GM03348 (cell line): ENCODE measurements at regions not wholly inside any gene's neighbourhood (a gene's known extent, or its start where the extent isn't known, plus 50 kb on each side); places are given as distances from the start of the nearest gene placed in this dataset.
"Not testable (repeated sequence)": the region's sequence is repeated elsewhere in the genome, so short reads cannot be mapped to it uniquely, and the experiment has no call there.

Experiments used
- DNase-seq: peaks from one replicate; pipeline ENCODE4 v3.0.0; 2012; ENCODE audit warnings: low spot score

DNA sequence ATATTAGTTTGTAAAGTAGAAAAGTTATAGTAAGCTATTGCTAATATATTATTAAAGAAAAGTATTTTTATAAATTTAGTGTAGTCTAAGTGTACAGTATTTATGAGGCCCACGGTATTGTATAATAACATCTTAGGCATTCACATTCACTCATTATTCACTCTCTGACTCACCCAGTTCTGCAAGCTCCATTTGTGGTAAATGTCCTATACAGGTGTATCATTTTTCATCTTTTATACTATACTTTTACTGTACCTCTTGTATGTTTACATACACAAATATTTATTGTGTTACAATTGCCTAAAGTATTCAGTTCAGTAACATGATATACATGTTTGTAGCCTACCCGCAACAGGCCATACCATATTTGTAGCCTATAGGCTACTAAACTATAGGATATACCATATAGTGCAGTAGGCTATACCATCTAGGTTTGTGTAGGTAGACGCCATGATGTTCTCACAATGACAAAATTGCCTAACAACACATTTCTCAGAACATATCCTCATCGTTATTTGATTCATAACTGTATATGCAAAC, 246.8 kb upstream of the ALCAM start:
- no peak for DNase-seq

DNA sequence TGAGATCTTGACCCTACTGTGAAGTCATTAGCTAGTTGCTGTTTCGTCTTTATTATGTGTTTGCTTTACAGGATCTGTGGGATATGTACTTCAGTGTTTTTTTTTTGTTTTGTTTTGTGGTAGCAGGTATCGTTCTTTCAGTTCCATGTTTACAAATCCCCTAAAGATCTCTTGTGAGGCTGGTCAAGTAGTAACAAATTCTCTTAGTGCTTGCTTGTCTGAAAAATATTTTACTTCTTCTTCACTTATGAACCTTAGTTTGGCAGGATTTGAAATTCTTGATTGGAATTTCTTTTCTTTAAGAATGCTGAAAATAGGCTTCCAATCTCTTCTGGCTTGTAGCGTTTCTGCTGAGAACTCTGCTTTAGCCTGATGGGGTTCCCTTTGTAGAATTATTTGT, 235.8 kb upstream of the ALCAM start:
- DNase-seq, result no peak

DNA sequence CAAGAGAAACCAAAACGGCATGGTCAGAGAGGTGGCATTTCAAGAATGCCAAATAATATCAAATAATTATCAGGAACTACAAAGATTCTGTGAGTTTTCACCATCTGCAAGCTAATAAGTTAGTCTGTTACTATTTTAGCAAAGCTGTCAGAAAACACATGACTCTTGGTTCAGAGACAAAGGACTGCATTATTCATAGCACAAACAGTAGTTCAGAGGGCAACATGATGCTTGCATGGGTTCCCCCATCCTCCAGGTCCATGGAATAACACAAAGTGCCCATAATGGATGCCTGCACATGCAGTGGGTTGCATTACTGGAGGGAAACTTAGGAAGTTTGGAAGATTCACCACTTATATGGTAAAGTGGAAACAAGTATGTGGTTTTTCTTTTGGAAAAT, 228.8 kb upstream of the ALCAM start:
- DNase-seq, result no peak

DNA sequence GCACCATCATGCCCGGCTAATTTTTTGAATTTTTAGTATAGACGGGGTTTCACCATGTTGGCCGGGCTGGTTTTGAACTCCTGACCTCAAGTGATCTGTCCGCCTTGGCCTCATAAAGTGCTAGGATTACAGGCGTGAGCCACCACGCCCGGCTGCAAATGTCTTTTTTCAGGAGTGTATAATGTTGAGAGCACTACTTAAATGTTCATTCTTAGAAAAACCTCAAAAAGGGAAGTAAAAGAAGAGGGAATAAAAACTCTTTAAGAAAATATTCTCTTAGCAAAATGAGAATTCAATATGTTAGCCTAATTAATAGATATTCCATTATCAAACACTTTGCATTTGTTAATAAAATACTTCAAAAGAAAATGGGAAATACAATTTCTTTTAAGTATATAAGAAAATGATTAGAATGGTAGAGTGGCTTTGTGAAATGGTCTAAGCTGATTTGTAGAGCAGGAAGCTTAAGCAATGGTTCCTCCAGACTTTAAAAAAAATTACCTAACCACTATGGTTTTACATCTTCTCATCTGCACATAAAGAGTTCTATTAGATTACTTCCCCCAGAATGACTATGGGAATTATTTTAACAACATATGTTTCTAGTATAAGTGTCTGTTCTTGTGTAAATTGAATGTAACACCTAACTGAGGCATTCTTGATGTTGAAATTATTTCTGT, 226.7 kb upstream of the ALCAM start:
- DNase-seq, result no peak

DNA sequence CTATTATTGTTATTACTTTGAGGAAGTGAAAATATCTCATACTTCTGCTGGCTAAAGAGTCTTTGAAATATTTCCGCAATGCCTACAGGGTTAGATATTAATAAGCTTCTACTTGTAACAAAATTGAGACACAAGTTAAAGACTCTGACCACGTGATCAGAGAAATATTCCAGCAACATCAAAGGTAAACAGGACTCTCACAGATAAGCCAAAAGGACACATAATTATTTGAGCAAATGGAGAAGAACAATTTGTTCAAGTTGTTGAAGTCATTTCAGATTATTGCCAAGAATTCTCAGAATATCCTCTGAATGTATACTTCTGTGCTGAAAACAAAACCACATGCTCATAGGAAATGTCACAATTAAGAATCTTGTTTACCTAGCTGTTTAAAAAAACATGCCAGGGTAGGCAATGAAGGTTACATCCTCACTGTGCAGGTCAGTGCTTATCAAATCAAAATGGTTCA, 225.8 kb upstream of the ALCAM start:
- no peak for DNase-seq

DNA sequence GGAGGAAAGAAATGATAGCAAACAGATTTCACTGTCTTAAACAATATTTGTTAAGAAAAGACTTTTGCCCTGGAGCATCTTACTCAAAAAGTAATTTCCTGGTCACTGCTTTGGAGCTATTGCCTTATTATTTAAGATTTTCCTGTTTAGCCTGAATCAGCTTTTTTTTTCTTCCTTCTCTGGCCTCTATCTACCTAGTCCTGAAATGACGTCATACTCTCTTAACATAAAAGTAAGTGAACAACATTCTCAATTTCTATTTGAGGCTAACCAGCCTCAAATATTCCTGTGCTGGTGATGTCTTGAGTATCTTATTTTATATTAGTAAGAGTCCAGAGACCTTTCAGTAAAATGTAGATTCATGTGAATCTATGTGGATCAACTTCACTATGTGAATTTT, 221.9 kb upstream of the ALCAM start:
- DNase-seq, result no peak

DNA sequence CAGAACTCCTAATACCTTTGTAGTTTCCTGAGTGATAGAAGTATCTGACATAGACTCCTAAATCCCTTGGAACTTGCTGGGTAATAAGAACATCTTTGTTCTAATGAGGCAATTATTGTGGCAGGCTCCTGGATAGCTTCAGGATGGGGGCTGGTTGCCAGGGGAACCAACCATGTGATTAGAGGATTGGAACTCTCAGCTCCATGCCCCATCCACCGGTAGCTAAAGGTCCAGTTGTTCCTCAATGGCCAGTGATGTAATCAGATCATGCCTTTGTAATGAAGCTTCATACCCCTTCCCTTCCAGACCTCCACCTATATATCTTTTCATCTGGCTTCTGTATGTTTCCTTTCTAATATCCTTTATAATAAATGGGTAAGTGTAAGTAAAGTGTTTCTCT, 221.2 kb upstream of the ALCAM start:
- no peak for DNase-seq

DNA sequence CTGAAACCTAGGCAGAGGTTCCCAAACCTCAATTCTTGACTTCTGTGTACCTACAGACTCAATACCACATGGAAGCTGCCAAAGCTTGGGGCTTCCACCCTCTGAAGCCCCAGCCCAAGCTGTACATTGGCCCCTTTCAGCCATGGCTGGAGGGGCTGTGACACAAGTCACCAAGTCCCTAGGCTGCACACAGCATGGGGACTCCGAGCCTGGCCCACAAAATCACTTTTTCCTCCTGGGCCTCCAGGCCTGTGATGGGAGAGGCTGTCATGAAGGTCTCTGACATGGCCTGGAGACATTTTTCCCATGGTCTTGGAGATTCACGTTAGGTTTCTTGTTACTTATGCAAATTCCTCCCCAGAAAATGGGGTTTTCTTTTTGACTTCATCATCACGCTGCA, 217.5 kb upstream of the ALCAM start:
- not testable (repeated sequence) for DNase-seq

DNA sequence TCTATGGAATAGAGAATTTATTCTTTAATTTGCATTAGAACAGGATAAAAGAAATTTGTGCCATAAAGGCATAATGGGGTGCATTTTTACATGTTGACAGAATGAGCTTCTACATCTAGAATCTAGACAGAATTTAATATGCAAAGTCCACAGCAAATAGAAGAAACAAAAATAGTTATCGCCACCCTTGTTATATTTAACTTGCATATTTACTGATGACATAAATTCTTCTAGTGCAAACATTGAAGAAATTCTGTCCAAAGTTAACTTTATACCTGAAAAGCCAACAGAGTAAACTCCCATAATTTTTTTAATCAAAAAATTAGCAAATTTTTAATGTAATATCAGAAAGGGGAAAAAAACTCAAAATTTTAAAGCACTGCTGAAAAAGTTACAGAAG, 213.7 kb upstream of the ALCAM start:
- no peak for DNase-seq

DNA sequence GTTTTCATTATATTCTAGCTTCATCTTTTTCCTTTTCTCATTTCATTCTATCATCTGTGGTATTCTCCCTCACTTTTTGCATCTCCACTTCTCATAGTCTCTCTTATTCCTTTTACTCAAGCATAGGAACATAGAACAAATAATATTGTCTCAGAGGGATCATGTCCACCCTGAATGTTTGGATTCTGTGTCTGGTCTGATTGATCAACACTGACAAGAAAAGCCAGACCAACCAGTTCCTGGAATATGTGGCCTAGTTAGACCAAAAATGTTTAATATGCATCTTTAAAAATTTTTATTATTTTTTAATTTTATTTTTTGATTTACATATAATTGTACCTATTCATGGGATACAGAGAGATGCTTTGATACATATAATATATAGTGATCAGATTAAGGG, 212.0 kb upstream of the ALCAM start:
- no peak for DNase-seq

DNA sequence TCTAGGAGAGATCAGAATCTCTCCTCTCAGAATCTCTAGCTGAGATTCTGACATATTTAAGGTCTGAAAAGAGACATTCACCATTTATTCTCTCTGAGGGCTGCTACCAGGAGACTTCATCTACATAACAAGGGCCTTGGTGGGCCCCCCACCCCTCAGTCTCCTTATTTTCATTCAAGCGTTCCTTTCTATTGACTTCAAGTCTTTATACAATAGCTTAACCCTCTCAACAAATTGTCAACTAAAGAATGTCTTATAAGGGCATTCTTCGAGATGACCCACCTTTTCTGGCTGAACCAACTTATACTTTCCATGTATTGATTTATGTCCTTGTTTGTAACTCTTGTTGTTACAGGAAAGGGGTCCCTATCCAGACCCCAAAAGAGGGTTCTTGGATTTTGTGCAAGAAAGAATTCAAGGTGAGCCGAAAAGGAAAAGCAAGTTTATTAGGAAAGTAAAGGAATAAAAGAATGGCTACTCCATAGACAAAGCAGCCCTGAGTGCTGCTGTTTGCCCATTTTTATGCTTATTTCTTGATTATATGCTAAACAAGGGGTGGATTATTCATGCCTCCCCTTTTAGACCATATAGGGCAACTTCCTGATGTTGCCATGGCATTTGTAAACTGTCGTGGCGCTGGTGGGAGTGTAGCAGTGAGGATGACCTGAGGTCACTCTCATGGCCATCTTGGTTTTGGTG, 209.5 kb upstream of the ALCAM start:
- no peak for DNase-seq

DNA sequence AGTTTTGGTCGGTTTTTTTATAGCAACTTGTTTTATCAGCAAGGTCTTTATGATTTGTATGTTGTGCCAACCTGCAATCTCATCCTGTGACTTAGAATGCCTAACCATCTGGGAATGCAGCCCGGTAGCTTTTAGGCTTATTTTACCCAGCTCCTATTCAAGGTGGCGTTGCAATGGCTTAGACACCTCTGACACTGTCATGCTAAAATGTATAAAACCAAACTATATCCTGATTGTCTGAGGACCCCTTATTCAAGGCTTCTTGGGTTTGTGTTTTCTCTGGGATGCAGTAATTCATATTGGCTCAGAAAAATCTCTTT, 209.0 kb upstream of the ALCAM start:
- DNase-seq, result no peak

DNA sequence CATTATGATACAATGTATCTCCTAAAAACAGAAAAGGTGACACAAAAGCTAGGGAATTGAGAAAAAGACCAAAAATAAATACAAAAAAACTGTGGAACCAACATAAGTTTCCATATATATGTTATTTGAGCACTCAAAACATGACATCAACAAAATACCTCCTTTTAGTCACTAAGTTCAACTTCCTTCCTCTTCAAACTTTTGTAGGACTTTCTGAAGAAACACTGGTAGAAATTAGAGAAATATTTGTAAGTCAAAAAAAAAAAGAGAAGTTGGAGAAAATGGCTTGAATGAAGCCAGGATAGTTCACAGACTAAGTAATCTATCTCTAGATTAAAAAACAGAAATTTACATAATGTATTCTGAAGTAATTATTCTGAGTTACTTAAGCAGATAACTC, 208.4 kb upstream of the ALCAM start:
- no peak for DNase-seq

DNA sequence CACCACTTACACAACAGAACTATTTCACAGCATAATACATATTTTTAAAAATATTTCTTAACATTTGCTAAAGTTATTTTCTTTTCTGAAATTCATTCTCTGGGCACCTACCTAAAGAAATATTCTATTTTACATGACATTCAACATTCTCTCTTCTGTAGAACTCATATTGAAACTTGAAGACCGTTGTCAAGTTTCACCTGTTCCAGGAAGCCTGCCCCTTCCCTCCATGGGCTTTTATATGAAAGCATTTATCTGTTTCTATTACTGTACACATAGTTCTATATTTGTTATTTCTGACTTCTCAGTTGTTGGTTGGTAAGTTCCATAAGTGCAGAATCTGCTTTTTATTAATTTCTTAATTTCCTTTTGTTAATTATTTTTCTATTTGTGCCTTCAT, 204.3 kb upstream of the ALCAM start:
- DNase-seq, result no peak

DNA sequence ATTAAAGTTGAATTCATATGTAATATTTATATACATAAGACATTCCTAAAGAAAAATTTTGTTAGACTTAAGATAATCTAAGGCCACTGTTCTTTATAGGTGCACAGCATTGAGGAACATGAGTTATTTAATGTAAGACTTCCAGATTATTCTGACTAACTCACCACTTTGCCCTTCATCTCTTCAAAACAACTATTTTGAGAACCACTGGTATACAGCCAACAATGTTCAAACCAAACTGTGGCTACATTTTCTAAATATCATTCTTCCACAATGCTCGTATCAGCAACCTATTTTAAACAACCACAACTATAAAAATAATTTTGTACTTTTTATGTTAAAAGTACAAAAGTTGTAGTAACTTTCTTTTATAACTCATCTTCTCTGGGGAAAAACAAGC, 199.8 kb upstream of the ALCAM start:
- DNase-seq, result peak; percentile 26

DNA sequence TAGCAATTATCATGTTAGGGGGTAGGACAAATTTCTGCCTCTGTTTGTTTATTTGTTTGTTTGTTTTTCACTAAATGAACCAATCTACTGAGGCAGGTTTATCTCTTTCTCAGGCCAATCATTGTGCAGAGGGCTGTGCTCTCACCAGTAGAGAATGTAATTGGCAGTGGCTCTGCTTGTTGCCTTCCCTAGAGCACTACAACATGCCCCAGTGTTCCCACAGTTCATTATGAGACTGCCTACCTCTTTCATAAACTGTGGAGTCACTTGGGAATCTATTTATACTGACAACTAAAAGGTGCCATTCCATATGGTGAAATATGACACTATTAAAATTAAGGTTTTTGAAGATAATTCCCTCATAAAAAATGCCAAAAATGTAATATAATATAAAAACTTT, 196.3 kb upstream of the ALCAM start:
- no peak for DNase-seq

DNA sequence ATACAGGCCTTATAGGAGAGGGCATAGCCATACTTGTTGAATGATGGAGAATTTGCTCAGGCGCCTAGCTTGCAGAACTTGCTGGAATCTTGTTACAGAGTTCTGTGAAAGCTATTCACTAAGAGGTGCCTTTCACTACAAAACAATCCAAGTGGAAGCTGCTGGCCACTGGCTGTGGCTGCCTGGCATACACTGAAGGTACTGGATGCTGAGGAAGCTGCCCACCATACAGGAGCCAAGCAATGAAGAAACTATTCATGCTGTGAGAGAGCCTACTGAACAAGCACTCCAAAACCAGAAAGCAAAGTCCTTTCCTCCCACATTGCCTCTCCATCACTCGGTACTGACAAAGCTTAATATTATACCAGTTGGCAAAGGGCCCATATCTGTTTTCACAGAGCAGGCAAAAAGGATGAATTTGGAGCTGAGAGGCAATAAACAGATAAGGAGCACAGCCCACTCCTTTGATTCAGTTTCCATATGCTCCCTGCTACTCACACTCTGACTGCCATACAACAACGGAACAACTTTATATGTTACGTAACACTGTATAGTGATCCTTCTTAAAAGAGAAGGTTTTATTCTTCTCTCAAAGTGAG, 192.6 kb upstream of the ALCAM start:
- no peak for DNase-seq

DNA sequence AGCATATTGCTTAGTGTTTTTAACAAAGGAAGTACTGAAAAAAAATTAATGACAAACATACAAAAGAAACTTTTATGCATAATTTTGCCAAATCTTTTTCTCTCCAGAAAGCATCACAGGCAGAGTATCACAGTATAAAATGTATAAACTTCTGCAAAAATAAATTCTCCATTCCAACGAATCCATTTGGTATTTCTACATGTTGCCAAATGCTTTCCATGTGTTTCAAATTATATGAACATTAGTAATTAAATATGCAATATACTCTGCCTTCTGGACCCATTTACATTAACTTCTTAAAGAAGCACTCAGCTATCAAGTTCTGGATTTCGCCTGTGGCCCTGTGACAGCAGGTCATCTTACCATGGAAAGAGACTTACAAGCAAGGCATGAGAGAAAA, 189.1 kb upstream of the ALCAM start:
- peak; percentile 5 for DNase-seq

DNA sequence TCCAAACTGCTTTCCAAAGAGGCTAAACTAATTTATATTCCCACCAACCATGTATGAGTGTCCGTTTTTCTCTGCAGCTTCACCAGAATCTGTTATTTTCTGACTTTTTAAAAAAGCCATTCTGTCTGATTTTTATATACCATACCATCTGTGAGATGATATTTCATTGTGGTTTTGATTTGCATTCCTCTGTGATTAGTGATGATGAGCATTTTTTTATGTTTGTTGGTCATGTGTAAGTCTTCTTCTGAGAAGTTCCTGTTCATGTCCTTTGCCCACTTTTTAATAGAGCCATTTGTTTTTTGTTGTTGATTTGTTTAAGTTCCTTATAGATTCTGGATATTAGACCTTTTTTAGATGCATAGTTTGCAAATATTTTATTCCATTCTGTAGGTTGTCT, 179.4 kb upstream of the ALCAM start:
- DNase-seq, result no peak

DNA sequence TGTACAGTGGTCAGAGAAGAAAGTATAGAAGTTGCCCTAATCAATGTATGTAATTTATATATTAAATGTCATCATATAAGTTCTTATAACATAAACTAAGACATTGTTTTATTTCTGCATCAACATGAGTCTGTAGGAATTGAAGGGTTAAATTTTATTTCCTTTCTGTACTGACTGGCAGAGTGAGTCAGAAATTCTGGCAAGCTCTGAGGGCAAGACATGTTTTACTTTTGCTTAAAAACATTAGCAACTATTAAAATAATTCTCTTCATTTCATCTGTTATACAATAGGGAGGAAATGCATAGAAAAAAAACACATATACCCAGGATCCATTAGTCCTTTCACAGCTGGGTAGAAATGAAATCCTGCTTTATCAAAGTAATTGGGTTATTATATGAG, 171.4 kb upstream of the ALCAM start:
- DNase-seq, result peak; percentile 17

DNA sequence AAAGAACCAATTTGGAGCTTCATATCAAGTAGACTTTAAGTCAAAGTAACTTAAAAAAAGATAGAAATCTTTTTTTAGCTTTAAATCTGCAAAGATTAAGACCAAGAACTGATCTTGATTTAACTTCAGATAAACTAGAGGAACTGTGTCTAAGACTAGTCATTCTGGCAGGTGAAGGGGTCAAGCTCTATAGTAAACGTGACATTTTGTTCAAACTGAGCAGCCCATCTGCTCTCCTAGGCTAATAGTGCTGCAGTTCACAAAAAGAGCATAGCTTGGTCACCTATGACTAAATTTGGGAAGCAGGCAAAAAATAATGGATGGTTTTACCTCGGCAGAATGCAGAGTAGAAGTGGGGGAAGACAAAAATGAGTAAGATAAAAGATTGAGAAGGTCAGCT, 168.8 kb upstream of the ALCAM start:
- no peak for DNase-seq

DNA sequence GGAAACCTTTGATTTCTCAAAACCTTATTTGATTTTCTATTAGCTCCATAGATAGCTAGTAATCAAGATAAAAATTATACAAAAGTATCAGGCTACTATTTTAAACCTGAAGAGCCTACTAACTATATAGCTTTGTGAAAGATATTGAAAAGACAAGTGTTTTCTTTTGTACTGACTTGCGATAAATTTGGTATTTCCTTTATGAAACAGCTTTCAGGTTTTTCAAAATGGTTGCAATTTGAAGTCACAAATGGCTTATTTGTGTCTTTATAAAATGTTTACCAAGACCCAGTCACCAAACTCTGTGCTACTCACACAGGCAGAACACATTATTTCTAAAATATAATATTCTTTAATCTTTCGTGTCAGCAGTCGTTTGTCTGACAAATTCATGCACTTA, 167.5 kb upstream of the ALCAM start:
- DNase-seq, result no peak

DNA sequence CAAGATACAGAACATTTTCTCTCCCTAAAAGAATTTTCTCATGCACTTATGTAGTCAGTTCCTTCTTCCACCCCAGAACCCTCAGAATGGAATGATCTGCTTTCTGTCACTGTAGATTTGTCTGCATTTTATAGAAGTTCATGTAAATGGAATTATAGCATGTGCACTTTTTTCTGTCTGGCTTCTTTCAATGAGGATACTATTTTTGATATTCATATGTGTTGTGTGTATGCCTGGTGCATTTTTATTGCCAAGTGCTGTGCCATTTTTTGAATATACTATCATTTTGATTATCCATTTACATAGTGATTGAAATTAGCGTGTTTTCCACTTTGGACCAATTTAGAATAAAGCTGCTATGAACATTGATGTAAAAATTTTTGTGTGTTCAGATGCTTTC, 156.6 kb upstream of the ALCAM start:
- DNase-seq, result no peak

DNA sequence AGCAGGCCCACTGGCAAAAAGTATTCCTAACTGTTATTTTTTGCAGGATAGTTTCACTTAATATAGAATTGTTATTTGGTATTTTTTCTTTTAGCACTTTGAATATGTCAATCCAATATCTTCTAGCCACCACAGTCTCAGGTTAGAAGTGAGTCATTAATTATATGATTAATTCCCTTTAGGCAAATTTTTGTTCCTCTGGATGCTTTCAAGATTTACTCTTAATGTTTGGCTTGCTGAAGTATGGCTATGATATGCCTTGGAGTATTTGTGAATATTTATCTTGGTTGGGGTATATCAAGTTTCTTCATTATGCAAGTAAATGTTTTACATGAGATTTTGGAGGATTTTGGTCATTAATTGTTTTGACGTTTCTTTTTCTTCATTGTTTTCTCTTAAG, 152.1 kb upstream of the ALCAM start:
- no peak for DNase-seq
